BLaER1 treated with 17β-estradiol and CSF1 and Interleukin-3, amounts not matched to agents 10 nM and 100 nM (cell line): ENCODE measurements at regions not wholly inside any gene's neighbourhood (a gene's known extent, or its start where the extent isn't known, plus 50 kb on each side); places are given as distances from the start of the nearest gene placed in this dataset.

Experiments
- H3K27ac ChIP-seq, 11 experiments: shearing (Covaris generic); formaldehyde crosslinking; 2 replicates each; pipeline ENCODE4 v1.8.1; 2022
- H3K27me3 ChIP-seq, 11 experiments: shearing (Covaris generic); formaldehyde crosslinking; 2 replicates each; pipeline ENCODE4 v1.8.1; 2022
- H3K36me3 ChIP-seq, 11 experiments: shearing (Covaris generic); formaldehyde crosslinking; 2 replicates each; pipeline ENCODE4 v1.8.1; 2022
- H3K4me1 ChIP-seq, 10 experiments: shearing (Covaris generic); formaldehyde crosslinking; 2 replicates each; pipeline ENCODE4 v1.8.1; 2022
- H3K4me2 ChIP-seq, 11 experiments: shearing (Covaris generic); formaldehyde crosslinking; 2 replicates each; pipeline ENCODE4 v1.8.1; 2022
- H3K4me3 ChIP-seq, 10 experiments: shearing (Covaris generic); formaldehyde crosslinking; 2 replicates each; pipeline ENCODE4 v1.8.1; 2022
- H3K9ac ChIP-seq, 11 experiments: shearing (Covaris generic); formaldehyde crosslinking; 2 replicates each; pipeline ENCODE4 v1.8.1; 2022
- H3K9me3 ChIP-seq, 11 experiments: shearing (Covaris generic); formaldehyde crosslinking; replicated peaks in 1 of 11; 2 replicates each; pipeline ENCODE4 v1.8.1; 2022
- H4K20me1 ChIP-seq, 11 experiments: shearing (Covaris generic); formaldehyde crosslinking; 2 replicates each; pipeline ENCODE4 v1.8.1; 2022
- Cebpa-rat ChIP-seq, 11 experiments: shearing (Covaris generic); IDR thresholded peaks; 2 replicates each; pipeline ENCODE4 v1.8.1; 2022

DNA sequence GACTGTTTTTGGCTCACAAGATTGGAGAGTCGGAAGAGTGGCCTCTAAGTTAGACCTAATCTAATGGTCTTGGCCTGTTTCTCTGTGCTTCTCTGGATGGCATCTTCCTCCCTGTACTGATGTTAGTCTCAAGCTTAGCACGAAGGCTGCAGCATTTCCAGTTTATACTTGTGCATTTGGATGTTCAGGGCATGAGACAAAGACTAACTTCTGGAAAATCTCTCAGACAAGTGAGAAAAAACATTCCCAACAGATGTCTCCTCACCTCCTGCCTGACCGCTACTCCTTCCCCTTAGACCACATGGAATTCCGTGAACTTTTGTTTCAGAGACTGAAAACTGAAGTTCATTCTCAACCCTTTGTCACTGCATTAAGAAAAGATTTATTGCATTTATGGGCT lies 410.8 kb upstream of the MCTP2 start:
- Histone ChIP-seq H3K9me3 (peaks cover 11 to 18% (median 15%) of the 10 kb centered on the region in 11 experiments; a peak in 20 of 22 replicates), H3K4me3 (no peak overlapping the region)

DNA sequence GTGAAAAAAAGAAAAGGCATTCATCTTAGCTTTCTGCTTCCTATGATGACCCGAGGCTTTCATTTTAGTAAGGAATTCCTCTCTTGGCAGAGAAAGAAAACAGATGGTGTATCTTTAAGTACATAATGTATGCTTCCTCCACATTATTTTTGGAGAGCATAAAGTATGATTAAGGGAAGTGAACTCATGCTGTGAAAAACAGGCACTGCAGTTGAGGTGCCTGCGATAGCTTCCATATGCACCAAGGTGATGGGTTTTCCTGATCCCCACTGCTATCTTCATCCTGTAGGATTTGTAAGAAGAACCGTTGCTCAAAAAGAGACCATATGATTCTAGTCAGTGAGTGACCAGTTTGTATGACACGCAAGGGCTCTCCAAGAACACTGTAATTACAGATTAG lies 411.5 kb upstream of the MCTP2 start:
- H3K4me1 ChIP-seq, result no peaks in the 10 kb centered on the region
- no peak overlapping the region for H3K27ac ChIP-seq
- H3K4me3 ChIP-seq, result no peak overlapping the region
- TF ChIP-seq Cebpa-rat (IDR thresholded peaks at IDR 0.05), result no peak
- no peak overlapping the region for H3K4me2 ChIP-seq
- no peak overlapping the region for H3K9ac ChIP-seq
- H4K20me1 ChIP-seq, result no peaks in the 10 kb centered on the region
- no peaks in the 10 kb centered on the region for H3K36me3 ChIP-seq
- H3K27me3 ChIP-seq, result no peaks in the 10 kb centered on the region
- peaks cover 11 to 21% (median 16%) of the 10 kb centered on the region in 11 experiments; a peak in 20 of 22 replicates for H3K9me3 ChIP-seq

More for the DNA sequence above, 410.8 kb upstream of the MCTP2 start:
- no peaks in the 10 kb centered on the region for H4K20me1 ChIP-seq
- no peak overlapping the region for H3K4me2 ChIP-seq
- no peak overlapping the region for H3K9ac ChIP-seq
- no peak overlapping the region for H3K27ac ChIP-seq
- no peaks in the 10 kb centered on the region for H3K4me1 ChIP-seq
- H3K36me3 ChIP-seq, result no peaks in the 10 kb centered on the region
- no peaks in the 10 kb centered on the region for H3K27me3 ChIP-seq
- TF ChIP-seq Cebpa-rat (IDR thresholded peaks at IDR 0.05), result no peak

DNA sequence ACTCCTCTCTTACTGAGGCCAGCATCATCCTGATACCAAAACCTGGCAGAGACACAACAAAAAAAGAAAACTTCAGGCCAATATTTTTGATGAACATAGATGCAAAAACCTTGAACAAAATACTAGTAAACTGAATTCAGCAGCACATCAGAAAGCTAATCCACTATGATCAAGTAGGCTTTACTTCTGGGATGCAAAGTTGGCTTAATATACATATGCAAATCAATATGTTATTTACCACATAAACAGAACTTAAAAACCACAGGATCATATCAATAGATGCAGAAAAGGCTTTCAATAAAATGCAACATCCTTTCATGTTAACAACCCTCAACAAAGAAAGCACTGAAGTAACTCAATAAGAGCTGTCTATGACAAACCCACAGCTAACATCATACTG lies 414.5 kb upstream of the MCTP2 start:
- H3K4me3 ChIP-seq, result no peak overlapping the region
- no peak overlapping the region for H3K27ac ChIP-seq
- H3K9me3 ChIP-seq, result peaks cover 11 to 32% (median 16%) of the 10 kb centered on the region in 11 experiments; a peak in 20 of 22 replicates

DNA sequence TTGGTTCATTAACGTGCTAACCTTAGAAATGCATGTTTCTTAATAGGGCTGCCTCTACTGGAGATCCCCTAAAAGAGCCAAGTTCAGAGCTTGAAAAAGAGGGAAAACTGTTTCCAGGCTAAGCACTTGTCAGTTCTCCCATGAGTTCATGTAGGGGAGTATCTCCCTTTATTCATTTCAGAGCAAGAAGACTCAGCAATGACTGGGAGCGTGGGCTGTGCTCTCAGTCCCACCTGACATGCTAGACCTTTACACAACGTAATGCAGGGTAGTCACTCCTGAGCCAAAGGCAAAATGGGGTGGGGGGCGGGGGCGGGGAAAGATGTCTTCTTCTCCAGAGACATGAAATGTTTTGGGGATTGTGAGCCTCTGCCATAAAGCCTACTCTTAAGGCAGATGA lies 420.1 kb upstream of the MCTP2 start:
- H3K4me1 ChIP-seq, result no peaks in the 10 kb centered on the region
- H3K27me3 ChIP-seq, result no peaks in the 10 kb centered on the region
- no peak overlapping the region for H3K27ac ChIP-seq
- TF ChIP-seq Cebpa-rat (IDR thresholded peaks at IDR 0.05), result no peak
- no peak overlapping the region for H3K4me2 ChIP-seq
- H3K9me3 ChIP-seq, result peaks cover 0 to 17% (median 0%) of the 10 kb centered on the region in 11 experiments; a peak in 5 of 22 replicates
- H4K20me1 ChIP-seq, result no peaks in the 10 kb centered on the region
- no peak overlapping the region for H3K9ac ChIP-seq
- no peak overlapping the region for H3K4me3 ChIP-seq
- H3K36me3 ChIP-seq, result no peaks in the 10 kb centered on the region

More for the DNA sequence above, 414.5 kb upstream of the MCTP2 start:
- Histone ChIP-seq H3K27me3 (no peaks in the 10 kb centered on the region), H3K36me3 (no peaks in the 10 kb centered on the region), H4K20me1 (no peaks in the 10 kb centered on the region), H3K9ac (no peak overlapping the region), H3K4me2 (no peak overlapping the region), H3K4me1 (no peaks in the 10 kb centered on the region)
- no peak for TF ChIP-seq Cebpa-rat (IDR thresholded peaks at IDR 0.05)

DNA sequence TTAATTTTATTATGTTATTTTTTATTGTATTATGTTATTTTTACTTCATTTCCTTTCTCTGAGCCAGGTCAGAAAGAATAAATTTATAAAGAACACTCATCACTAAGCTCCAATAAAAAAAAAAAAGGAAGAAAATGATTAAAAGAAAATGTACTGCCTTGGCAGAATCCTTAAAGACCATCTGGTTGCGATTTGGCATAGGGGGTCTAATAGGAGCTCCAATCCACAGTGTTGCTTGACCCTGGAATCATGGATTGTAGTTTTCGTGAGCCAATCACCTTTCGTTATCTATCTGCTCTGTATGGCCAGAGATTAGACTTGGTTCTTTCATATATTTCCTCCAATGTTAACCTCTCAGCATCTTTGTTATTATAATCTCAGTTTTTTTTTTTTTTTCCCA lies 421.8 kb upstream of the MCTP2 start:
- H4K20me1 ChIP-seq, result no peaks in the 10 kb centered on the region
- no peak overlapping the region for H3K27ac ChIP-seq
- peaks cover 0 to 9% (median 0%) of the 10 kb centered on the region in 11 experiments; a peak in 3 of 22 replicates for H3K9me3 ChIP-seq
- no peak overlapping the region for H3K4me3 ChIP-seq
- H3K4me1 ChIP-seq, result no peaks in the 10 kb centered on the region
- no peaks in the 10 kb centered on the region for H3K36me3 ChIP-seq
- TF ChIP-seq Cebpa-rat (IDR thresholded peaks at IDR 0.05), result no peak
- H3K27me3 ChIP-seq, result no peaks in the 10 kb centered on the region
- no peak overlapping the region for H3K4me2 ChIP-seq
- H3K9ac ChIP-seq, result no peak overlapping the region

DNA sequence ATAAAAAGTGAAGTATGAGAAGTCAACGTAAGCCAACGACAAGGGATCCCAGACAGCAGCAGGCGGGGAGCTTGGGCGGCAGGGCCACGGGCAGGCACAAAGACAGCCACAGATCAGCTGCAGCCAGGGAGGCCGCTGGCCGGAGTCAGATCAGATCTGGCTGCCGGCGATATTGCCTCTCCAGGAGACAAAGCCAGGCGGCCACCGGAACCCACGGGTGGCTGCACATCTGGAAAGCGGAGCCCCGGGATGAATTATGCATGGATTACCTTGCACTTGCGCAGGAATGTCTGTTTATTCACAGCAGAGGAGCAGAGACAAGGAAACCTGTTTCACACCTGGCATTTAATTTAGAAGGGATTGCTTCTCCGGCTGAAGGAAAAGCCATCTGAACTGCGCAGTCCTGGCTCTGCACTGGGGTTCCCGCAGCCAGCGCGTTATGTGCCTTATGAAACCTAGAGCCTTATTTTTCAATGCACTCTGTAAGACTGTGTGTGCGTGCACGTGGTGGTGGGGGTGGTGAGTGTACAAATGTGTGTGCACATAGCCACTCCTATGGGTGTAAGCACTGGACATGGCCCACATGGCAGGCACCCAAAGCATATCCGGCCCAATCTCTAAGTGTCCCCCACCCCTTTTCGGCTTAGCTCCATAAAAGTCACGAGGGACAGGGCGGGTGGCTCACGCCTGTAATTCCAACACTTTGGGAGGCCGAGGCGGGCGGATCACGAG lies 427.8 kb upstream of the MCTP2 start:
- Histone ChIP-seq H3K4me1 (no peaks in the 10 kb centered on the region), H4K20me1 (no peaks in the 10 kb centered on the region), H3K36me3 (no peaks in the 10 kb centered on the region), H3K4me3 (no peak overlapping the region), H3K9ac (no peak overlapping the region), H3K4me2 (no peak overlapping the region), H3K27me3 (no peaks in the 10 kb centered on the region), H3K9me3 (no peaks in the 10 kb centered on the region), H3K27ac (no peak overlapping the region)
- TF ChIP-seq Cebpa-rat (IDR thresholded peaks at IDR 0.05), result no peak

DNA sequence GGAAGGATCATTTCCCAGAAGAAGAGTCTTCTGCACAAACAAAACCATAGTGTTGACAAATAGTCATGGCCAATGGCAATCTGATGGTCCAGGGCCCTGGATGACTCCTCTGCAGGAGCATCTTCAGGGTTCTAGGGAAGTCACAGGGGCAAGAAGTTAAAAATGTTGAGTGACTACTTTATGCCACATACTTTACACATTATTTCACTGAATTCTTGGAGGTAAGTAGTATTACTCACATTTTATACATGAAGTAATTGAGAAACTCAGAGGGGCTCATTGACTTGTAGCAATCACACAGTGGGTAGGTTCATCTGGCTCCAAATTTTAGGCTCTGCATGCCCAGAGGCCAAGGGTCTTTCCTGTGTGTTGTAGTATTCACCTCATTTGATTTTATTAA lies 430.2 kb upstream of the MCTP2 start:
- H3K27ac ChIP-seq, result no peak overlapping the region
- H3K4me2 ChIP-seq, result no peak overlapping the region
- no peaks in the 10 kb centered on the region for H3K36me3 ChIP-seq
- H4K20me1 ChIP-seq, result no peaks in the 10 kb centered on the region
- H3K4me3 ChIP-seq, result no peak overlapping the region
- H3K9me3 ChIP-seq, result no peaks in the 10 kb centered on the region
- no peak for TF ChIP-seq Cebpa-rat (IDR thresholded peaks at IDR 0.05)
- no peaks in the 10 kb centered on the region for H3K4me1 ChIP-seq
- H3K27me3 ChIP-seq, result no peaks in the 10 kb centered on the region
- no peak overlapping the region for H3K9ac ChIP-seq

DNA sequence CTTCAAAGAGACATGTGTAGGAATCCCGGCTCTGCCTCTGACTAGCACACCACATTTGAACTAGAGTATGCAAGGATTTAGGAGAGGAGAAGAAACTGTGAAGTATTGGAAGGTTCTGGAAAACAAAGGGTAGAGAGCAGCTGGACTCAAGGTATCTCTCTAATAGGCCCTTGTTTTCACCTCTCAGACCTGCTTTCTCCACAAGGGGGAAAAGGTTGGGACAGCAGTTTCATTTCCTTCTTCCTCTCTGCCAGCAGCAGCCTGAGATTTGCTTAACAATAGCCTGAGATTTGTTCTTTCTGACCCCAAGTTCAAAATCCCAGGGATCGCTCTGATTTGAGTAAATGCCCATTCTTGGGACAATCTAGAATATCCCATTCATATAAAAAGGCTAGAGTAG lies 430.6 kb upstream of the MCTP2 start:
- no peak overlapping the region for H3K27ac ChIP-seq
- H3K27me3 ChIP-seq, result no peaks in the 10 kb centered on the region
- no peaks in the 10 kb centered on the region for H3K4me1 ChIP-seq
- H4K20me1 ChIP-seq, result no peaks in the 10 kb centered on the region
- no peaks in the 10 kb centered on the region for H3K9me3 ChIP-seq
- no peak overlapping the region for H3K4me2 ChIP-seq
- H3K36me3 ChIP-seq, result no peaks in the 10 kb centered on the region
- H3K9ac ChIP-seq, result no peak overlapping the region
- TF ChIP-seq Cebpa-rat (IDR thresholded peaks at IDR 0.05), result no peak
- no peak overlapping the region for H3K4me3 ChIP-seq

DNA sequence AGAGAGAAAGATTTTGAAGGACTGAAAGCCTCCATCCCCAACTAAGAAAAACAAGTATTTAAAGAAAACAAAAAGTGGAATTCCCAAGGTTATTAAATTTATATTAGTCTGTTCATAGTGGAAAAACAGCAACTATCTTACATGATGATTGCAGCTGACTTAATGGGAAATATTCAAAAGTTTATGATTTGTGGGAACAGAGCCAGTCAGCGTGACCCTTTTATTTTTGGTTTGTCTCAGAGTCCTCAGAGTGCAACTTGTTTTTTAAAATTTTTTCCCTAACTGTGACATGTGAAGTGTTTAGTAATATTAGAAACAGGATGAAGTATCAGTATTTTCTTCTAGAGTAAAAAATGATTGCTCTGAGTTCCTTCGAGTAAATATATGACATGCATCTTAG lies 441.9 kb upstream of the MCTP2 start:
- Histone ChIP-seq H3K27ac (no peak overlapping the region), H3K4me2 (peak overlapping the region in 3 of 11 experiments; percentile 13 to 29 (median 23); a peak in 3 of 22 replicates), H3K9me3 (peaks cover 17 to 23% (median 21%) of the 10 kb centered on the region in 11 experiments), H3K4me1 (peaks cover 0 to 13% (median 4%) of the 10 kb centered on the region in 10 experiments; a peak in 6 of 20 replicates), H4K20me1 (no peaks in the 10 kb centered on the region), H3K4me3 (no peak overlapping the region), H3K27me3 (no peaks in the 10 kb centered on the region), H3K9ac (no peak overlapping the region), H3K36me3 (no peaks in the 10 kb centered on the region)
- no peak for TF ChIP-seq Cebpa-rat (IDR thresholded peaks at IDR 0.05)

DNA sequence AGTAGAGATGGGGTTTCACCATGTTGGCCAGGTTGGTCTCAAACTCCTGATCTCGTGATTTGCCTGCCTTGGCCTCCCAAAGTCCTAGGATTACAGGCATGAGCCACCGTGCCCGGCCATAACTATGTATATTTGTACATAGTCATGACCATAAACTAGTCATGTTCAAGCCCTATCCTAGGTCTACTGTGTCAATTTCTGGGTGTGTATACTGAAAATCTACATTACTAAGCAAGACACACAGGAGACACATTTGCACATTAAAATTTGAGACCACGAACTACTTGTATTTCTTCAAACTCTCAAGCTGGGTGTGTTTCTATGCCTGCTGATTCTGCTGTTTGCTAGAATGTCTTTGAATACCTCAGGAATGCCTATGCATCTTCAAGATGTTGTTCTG lies 451.3 kb upstream of the MCTP2 start:
- no peak overlapping the region for H3K4me2 ChIP-seq
- peaks cover 0 to 12% (median 8%) of the 10 kb centered on the region in 10 experiments; a peak in 10 of 20 replicates for H3K4me1 ChIP-seq
- H4K20me1 ChIP-seq, result no peaks in the 10 kb centered on the region
- no peak for TF ChIP-seq Cebpa-rat (IDR thresholded peaks at IDR 0.05)
- H3K4me3 ChIP-seq, result no peak overlapping the region
- no peak overlapping the region for H3K9ac ChIP-seq
- H3K36me3 ChIP-seq, result no peaks in the 10 kb centered on the region
- H3K27me3 ChIP-seq, result no peaks in the 10 kb centered on the region
- no peak overlapping the region for H3K27ac ChIP-seq
- 0 out of 22 replicates have a peak, but pooled peaks cover 0 to 4% (median 0%) of the 10 kb centered on the region in 11 experiments for H3K9me3 ChIP-seq
